DND-41 (cell line): ENCODE measurements at regions not wholly inside any gene's neighbourhood (a gene's known extent, or its start where the extent isn't known, plus 50 kb on each side); places are given as distances from the start of the nearest gene placed in this dataset.

Source experiments
- ATAC-seq: fragments of 200-7000 bp; cut with Tn5 transposase; 3 replicates; pipeline ENCODE4 v1.9.1; 2021; ENCODE audit warnings: low read depth; ENCODE audit not compliant: insufficient read depth
- DNase-seq: peaks from one replicate; pipeline ENCODE4 v3.0.0-alpha.2; 2020
- H2AFZ ChIP-seq: 2 replicates; pipeline ENCODE4 v1.6.0; 2012; ENCODE audit warnings: low read depth, low read length
- H3K27ac ChIP-seq: 2 replicates; pipeline ENCODE4 v1.5.1; 2012; ENCODE audit warnings: low read length, inconsistent platforms
- H3K27me3 ChIP-seq: fragments of 200-600 bp; sonication (generic); 2 replicates; pipeline ENCODE4 v1.6.0; 2012; ENCODE audit warnings: low read length, mild to moderate bottlenecking, inconsistent platforms; ENCODE audit not compliant: insufficient read depth, poor library complexity
- H3K36me3 ChIP-seq: 2 replicates; pipeline ENCODE4 v1.5.1; 2012; ENCODE audit warnings: low read length, inconsistent platforms; ENCODE audit not compliant: insufficient read depth
- H3K4me1 ChIP-seq: 2 replicates; pipeline ENCODE4 v1.5.1; 2012; ENCODE audit warnings: mild to moderate bottlenecking, low read length; ENCODE audit not compliant: insufficient read depth
- H3K4me2 ChIP-seq: 2 replicates; pipeline ENCODE4 v1.6.0; 2012; ENCODE audit warnings: mild to moderate bottlenecking, moderate library complexity, low read length, inconsistent platforms; ENCODE audit not compliant: insufficient read depth
- H3K4me3 ChIP-seq, 2 experiments: fragments of 200-600 bp in 1 of 2; shearing (Covaris generic) in 1 of 2; 2 replicates each; pipeline ENCODE4 v1.5.1; 2012 to 2016; ENCODE audit warnings: inconsistent platforms in 2 of 2, low read length in 2 of 2, mild to moderate bottlenecking in 2 of 2, low read depth in 1 of 2, moderate library complexity in 1 of 2
- H3K79me2 ChIP-seq: 2 replicates; pipeline ENCODE4 v1.6.0; 2012; ENCODE audit warnings: low read length, inconsistent platforms; ENCODE audit not compliant: insufficient read depth
- H3K9ac ChIP-seq: 2 replicates; pipeline ENCODE4 v1.6.0; 2012; ENCODE audit warnings: low read depth, mild to moderate bottlenecking, inconsistent platforms, low read length, moderate library complexity
- H3K9me3 ChIP-seq: 2 replicates; pipeline ENCODE4 v1.5.1; 2012; ENCODE audit warnings: low read length, moderate library complexity, mild to moderate bottlenecking, inconsistent platforms; ENCODE audit not compliant: insufficient read depth, severe bottlenecking
- H4K20me1 ChIP-seq: 2 replicates; pipeline ENCODE4 v1.6.0; 2012; ENCODE audit warnings: low read length; ENCODE audit not compliant: insufficient read depth
- EZH2 ChIP-seq: IDR thresholded peaks from 3 replicates; pipeline ENCODE4 v1.6.1; 2012; ENCODE audit warnings: borderline replicate concordance, low read depth, mild to moderate bottlenecking, moderate library complexity, low read length, inconsistent platforms; ENCODE audit not compliant: severe bottlenecking
- TF ChIP-seq, protein P1 (sequence below): IDR thresholded peaks from 2 replicates; pipeline ENCODE4 v1.5.1; 2012; ENCODE audit warnings: borderline replicate concordance, low read length, moderate library complexity, mild to moderate bottlenecking; ENCODE audit not compliant: poor library complexity, severe bottlenecking; ENCODE audit errors: extremely low read depth

DNA sequence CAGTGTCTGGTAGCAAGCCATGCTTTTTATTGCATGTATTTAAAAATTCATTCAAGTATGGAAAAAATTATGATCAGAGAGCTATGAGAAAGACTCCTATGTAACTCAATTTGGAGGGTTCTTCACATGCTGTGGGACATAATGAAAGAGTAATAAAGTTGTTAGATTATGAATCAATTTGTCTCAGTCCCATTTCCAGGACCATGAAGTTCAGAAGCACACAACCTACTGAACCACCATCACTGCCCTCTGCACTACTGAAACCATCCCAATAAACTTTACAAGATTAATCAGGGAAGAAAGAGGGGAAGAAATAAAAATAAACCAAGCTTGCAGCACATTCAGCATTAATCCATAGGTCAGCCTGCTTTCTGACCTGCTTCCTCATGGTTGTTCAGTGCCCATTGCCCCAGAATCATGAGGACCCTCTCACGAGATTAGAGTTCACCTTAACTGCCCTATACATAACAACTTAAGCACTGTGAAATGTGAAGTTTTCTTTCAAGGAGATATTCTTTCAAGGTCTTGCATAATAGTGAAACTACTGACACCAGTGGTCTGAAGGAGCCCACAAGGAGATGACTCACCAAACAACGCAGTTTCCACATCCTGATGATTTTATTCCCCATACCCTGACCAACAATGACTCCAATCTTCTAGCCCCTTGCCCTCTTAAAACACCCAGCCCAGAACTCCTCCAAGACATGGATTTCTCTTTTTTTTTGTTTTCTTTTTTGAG, 171.5 kb upstream of the ADCY1 start:
- ATAC-seq (peak; percentile 65), DNase-seq (no peak)
- H3K79me2 ChIP-seq = no peaks in the 10 kb centered on the region
- H3K27ac ChIP-seq = no peak overlapping the region
- no peak overlapping the region for H3K4me2 ChIP-seq
- no peak overlapping the region for H3K9ac ChIP-seq
- H3K36me3 ChIP-seq = no peaks in the 10 kb centered on the region
- H2AFZ ChIP-seq = no peak overlapping the region
- H4K20me1 ChIP-seq = no peaks in the 10 kb centered on the region; the same call in 1 of the 2 replicates
- no peaks in the 10 kb centered on the region for H3K9me3 ChIP-seq
- no peak overlapping the region for H3K4me3 ChIP-seq
- TF ChIP-seq EZH2 = no peak
- TF ChIP-seq, protein P1, sequence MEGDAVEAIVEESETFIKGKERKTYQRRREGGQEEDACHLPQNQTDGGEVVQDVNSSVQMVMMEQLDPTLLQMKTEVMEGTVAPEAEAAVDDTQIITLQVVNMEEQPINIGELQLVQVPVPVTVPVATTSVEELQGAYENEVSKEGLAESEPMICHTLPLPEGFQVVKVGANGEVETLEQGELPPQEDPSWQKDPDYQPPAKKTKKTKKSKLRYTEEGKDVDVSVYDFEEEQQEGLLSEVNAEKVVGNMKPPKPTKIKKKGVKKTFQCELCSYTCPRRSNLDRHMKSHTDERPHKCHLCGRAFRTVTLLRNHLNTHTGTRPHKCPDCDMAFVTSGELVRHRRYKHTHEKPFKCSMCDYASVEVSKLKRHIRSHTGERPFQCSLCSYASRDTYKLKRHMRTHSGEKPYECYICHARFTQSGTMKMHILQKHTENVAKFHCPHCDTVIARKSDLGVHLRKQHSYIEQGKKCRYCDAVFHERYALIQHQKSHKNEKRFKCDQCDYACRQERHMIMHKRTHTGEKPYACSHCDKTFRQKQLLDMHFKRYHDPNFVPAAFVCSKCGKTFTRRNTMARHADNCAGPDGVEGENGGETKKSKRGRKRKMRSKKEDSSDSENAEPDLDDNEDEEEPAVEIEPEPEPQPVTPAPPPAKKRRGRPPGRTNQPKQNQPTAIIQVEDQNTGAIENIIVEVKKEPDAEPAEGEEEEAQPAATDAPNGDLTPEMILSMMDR = no peak
- H3K27me3 ChIP-seq = no peaks in the 10 kb centered on the region
- no peaks in the 10 kb centered on the region for H3K4me1 ChIP-seq

DNA sequence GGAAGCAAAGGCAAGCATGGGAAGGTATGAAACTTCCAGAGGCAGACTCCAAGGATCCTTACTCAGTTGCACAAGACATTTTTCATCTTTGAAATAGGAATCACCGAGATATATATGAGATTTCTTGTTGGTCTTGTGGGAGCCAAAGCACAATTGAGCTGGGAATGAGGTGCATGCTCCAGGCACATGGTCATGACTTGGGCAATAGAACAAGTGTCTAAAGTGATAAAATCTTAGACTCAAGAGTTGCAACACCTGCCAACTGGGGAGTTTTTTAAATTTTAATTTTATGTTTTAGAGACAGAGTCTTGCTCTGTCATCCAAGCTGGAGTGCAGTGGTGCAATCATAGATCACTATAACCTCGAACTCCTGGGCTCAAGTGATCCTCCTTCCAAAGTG, 169.5 kb upstream of the ADCY1 start:
- DNase-seq = no peak
- Histone ChIP-seq H2AFZ (no peak overlapping the region), H3K27ac (no peak overlapping the region)

DNA sequence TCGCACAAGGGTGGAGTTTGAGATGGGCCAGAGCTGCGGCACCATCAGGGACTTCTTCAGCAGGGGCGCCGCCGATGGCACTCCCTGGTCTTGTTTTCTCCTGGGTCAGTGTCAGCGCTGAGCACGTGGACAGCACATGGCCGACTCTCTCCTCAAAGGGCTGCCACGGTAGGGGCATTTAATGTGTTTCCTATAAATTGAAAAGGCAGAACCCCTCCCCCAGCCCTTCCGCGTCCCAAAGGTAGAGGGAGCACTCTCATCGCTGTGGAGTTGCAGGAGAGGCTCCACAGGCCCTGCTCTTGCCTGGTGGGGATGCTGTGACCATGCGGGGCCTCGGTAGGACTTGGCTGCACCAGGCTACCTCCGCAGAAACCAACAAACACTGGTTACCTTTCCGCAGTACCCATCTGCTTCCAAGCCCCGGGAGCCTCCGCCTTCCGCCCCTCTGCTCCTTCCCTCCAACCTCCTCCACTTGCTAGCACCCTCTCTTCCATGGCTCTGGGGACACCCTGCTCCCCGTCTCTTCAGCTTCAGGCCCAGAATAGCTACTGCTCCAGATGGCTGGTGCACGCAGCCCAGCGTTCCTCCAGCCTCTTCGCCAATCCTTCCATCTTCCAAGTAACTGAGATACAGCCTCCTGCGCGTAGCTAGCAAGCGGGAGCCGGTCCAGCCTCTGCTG, 166.3 kb upstream of the ADCY1 start:
- peaks cover 7% of the 10 kb centered on the region for H3K9me3 ChIP-seq
- DNase-seq (no peak), ATAC-seq (no peak)
- no peaks in the 10 kb centered on the region for H3K4me1 ChIP-seq
- H3K4me3 ChIP-seq = no peak overlapping the region
- H3K27me3 ChIP-seq = no peaks in the 10 kb centered on the region
- H3K4me2 ChIP-seq = no peak overlapping the region
- H3K9ac ChIP-seq = no peak overlapping the region
- H3K36me3 ChIP-seq = no peaks in the 10 kb centered on the region
- TF ChIP-seq, protein P1 = peak; percentile 16
- TF ChIP-seq EZH2 = no peak
- no peaks in the 10 kb centered on the region for H4K20me1 ChIP-seq
- no peak overlapping the region for H3K27ac ChIP-seq
- H3K79me2 ChIP-seq = no peaks in the 10 kb centered on the region
- no peak overlapping the region for H2AFZ ChIP-seq

More for the DNA sequence above, 169.5 kb upstream of the ADCY1 start:
- no peak for TF ChIP-seq EZH2
- TF ChIP-seq, protein P1 = no peak
- Histone ChIP-seq H3K9me3 (no peaks in the 10 kb centered on the region), H3K4me2 (no peak overlapping the region), H3K27me3 (no peaks in the 10 kb centered on the region), H3K36me3 (no peaks in the 10 kb centered on the region), H4K20me1 (no peaks in the 10 kb centered on the region; the same call in 1 of the 2 replicates), H3K9ac (no peak overlapping the region), H3K4me3 (no peak overlapping the region), H3K79me2 (no peaks in the 10 kb centered on the region), H3K4me1 (no peaks in the 10 kb centered on the region)
- no peak for ATAC-seq
